HFF-Myc (cell line): ENCODE measurements at regions not wholly inside any gene's neighbourhood (a gene's known extent, or its start where the extent isn't known, plus 50 kb on each side); places are given as distances from the start of the nearest gene placed in this dataset.

Experiments
- DNase-seq: peaks from one replicate; pipeline ENCODE4 v3.0.0-alpha.2; 2011; ENCODE audit warnings: low read depth; ENCODE audit errors: extremely low read depth
- H3K4me3 ChIP-seq: replicated peaks from 2 replicates; pipeline ENCODE4 v1.5.1; 2011; ENCODE audit warnings: low read depth, mild to moderate bottlenecking, control low read depth, low read length
- TF ChIP-seq, protein P1 (sequence below): IDR thresholded peaks from 2 replicates; pipeline ENCODE4 v1.5.1; 2012; ENCODE audit warnings: mild to moderate bottlenecking, low read depth, low read length, control low read depth; ENCODE audit errors: missing control alignments

DNA sequence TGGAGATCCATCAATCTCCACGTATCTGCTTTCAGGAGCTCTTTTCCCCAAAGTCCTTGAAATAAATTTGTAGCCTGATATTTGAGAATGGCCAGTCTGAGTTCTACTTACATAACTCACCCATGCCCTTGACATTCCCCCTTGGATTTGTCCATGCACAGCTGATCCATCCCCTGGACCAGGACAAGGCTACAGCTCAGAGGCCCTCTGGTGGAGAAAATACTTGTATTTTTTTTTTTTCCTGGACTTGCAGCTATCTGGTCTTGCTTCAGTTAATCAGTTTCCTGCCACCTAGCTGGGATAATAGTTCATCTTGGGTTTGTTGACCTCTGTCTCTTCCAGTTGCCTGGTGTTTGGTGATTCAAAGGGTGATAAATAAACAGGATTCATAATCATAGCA is 467.6 kb downstream of the DHX35 start:
- H3K4me3 ChIP-seq = no peak overlapping the region
- TF ChIP-seq, protein P1, sequence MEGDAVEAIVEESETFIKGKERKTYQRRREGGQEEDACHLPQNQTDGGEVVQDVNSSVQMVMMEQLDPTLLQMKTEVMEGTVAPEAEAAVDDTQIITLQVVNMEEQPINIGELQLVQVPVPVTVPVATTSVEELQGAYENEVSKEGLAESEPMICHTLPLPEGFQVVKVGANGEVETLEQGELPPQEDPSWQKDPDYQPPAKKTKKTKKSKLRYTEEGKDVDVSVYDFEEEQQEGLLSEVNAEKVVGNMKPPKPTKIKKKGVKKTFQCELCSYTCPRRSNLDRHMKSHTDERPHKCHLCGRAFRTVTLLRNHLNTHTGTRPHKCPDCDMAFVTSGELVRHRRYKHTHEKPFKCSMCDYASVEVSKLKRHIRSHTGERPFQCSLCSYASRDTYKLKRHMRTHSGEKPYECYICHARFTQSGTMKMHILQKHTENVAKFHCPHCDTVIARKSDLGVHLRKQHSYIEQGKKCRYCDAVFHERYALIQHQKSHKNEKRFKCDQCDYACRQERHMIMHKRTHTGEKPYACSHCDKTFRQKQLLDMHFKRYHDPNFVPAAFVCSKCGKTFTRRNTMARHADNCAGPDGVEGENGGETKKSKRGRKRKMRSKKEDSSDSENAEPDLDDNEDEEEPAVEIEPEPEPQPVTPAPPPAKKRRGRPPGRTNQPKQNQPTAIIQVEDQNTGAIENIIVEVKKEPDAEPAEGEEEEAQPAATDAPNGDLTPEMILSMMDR = no peak
- no peak for DNase-seq

DNA sequence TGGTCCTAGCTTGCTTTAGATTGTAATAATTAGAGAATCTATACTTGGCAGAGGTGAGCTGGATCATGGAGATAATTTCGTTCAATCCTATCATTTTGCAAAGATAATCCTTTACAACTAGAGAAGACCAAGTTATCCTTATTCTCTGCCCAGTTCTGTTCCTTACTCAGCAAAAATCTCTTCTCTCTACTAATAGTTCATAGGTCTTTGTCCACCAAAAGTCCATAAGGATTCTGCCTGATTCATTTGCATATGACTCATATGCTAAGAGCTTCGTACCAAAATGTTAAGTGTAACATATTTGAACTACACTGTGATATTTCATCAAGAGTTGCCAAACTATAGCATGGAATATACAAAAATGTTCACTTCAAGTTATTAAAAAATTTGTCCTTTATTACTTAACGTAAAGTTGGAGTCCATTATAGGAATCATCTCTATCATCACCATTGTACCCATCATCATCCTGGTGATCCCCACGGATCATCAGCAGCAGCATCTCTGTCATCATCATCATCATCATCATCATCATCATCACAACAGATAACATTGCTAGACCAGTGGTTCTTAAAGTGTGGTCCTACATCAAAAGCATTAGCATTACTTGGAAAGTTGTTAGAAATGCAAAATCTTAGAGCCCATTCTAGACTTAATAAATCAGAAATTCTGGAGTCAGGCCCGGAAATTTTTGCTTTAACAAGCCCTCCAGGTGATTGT is 463.0 kb downstream of the DHX35 start:
- TF ChIP-seq, protein P1 = no peak
- H3K4me3 ChIP-seq = no peak overlapping the region
- no peak for DNase-seq

DNA sequence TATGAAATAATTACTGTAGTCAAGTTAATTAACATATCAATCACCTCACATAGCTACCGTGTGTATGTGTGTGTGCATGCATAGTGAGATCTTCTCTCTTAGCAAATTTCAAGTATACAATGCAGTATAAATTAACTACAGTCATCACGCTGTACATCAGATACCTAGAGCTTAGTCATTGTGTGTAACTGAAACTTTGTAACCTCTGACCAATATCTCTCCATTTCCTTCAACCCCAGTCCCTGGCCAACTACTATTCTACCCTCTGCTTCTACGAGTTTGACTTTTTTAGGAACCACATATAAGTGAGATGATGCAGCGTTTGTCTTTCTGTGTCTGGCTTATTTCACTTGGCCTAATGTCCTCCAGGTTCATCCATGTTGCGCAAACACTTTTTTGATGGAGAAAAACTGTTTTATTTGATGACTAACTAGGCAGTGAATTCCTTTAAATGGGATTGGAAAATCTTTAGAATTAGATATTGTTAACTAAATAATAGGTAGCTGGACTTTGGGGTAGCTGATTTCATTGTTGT is 459.5 kb downstream of the DHX35 start:
- TF ChIP-seq, protein P1 = no peak
- no peak overlapping the region for H3K4me3 ChIP-seq
- DNase-seq = no peak

DNA sequence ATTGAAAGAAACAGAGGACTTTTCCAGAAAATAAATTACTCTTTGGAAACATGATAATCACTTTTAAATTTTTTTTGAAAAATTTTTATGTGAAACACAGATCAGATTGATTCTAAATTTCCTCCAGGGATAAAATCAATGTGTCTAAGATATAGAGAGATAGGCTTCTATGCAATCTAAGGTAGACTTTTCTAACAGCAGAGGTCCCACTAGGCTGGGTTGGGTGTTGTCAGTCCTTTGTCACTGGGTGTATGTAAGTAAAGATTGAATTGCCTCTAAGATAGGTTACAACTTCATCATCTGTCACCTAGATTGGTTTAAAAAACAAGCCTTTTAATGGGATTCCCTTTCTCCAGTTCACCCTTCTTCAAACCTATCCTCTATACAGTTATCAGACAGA is 449.9 kb downstream of the DHX35 start:
- TF ChIP-seq, protein P1 = no peak
- no peak overlapping the region for H3K4me3 ChIP-seq
- no peak for DNase-seq

DNA sequence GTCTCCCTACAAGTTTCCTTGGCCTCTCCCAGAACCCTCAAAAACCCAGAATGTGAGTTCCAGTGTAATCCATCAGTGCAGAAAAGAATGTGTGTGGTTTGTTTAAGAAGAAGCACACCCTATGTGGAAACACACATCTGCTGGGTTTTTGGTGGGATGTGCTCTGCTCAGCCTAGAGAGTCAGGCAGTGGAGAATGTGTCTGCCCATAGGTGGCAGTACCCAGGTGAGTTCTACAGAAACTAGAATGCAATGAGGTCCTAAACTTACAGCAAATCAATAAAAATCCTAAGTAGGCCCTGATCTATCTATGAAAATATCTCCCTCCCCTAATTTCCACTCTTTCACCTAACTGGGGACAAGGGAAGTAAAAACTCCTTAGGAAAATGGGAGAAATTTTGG is 437.3 kb downstream of the DHX35 start:
- TF ChIP-seq, protein P1 = no peak
- no peak overlapping the region for H3K4me3 ChIP-seq
- no peak for DNase-seq

DNA sequence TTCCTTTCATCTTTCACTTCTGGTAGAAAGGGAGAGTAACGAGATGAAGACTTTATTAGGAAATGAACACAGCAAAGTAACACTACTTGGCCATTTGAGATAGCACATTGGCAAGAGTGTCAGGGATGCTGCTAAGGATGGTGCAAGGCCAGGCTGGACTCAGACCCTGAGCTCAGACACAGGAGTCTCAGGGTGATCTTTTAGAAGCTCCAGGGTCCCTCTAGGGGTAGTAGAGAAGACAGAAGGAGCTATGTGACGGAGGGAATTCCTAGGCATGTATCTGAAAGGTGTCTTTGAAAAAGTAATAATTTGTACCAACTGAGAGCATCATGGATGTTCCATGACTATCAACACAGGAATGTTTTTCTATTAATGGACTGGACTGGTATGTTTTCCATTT is 436.5 kb downstream of the DHX35 start:
- DNase-seq = no peak
- TF ChIP-seq, protein P1 = no peak
- no peak overlapping the region for H3K4me3 ChIP-seq
